Activated T-cell treated with anti-CD3 and anti-CD28 coated beads, Interleukin-2, amount 50 U/mL, for 72 hours (primary cell): ENCODE measurements at regions not wholly inside any gene's neighbourhood (a gene's known extent, or its start where the extent isn't known, plus 50 kb on each side); places are given as distances from the start of the nearest gene placed in this dataset.

Source experiments
- ATAC-seq, 2 donors: fragments of 150-1000 bp; cut with Tn5 transposase; replicated peaks in 1 of 2; 2 replicates each; pipeline ENCODE4 v1.10.0; 2021; ENCODE audit warnings: moderate library complexity in 2 of 2, mild to moderate bottlenecking in 1 of 2
- DNase-seq, 2 donors: peaks; one replicate each; pipeline ENCODE4 v3.0.0; 2021 to 2022; ENCODE audit warnings: mixed read lengths in 1 of 2
- H3K27ac Mint-ChIP-seq: one replicate; pipeline ENCODE4 v1.8.0; 2022; ENCODE audit warnings: mild to moderate bottlenecking, moderate library complexity, mixed read lengths
- H3K27me3 Mint-ChIP-seq: one replicate; pipeline ENCODE4 v1.8.0; 2022; ENCODE audit warnings: low read depth, mixed read lengths
- H3K36me3 Mint-ChIP-seq, 2 donors: one replicate each; pipeline ENCODE4 v1.8.0; 2022; ENCODE audit warnings: mixed read lengths in 2 of 2, mild to moderate bottlenecking in 1 of 2; ENCODE audit not compliant: insufficient read depth in 2 of 2
- H3K4me1 Mint-ChIP-seq: one replicate; pipeline ENCODE4 v1.8.0; 2022; ENCODE audit warnings: low read depth, mixed read lengths
- H3K4me3 Mint-ChIP-seq, 2 donors: one replicate each; pipeline ENCODE4 v1.8.0; 2022; ENCODE audit warnings: mild to moderate bottlenecking in 2 of 2, mixed read lengths in 2 of 2, moderate library complexity in 2 of 2
- H3K9me3 Mint-ChIP-seq, 2 donors: one replicate each; pipeline ENCODE4 v1.8.0; 2022; ENCODE audit warnings: mixed read lengths in 2 of 2

GRCh38 chr3:193096076-193096475 is 144.9 kb upstream of the PLAAT1 start:
- no peaks in the 10 kb centered on the region for H3K27me3 Mint-ChIP-seq
- ATAC-seq = no peak
- H3K27ac Mint-ChIP-seq = no peak overlapping the region
- H3K9me3 Mint-ChIP-seq = peaks cover 5 to 6% of the 10 kb centered on the region in 2 donors
- DNase-seq = no peak
- H3K36me3 Mint-ChIP-seq = no peaks in the 10 kb centered on the region
- no peaks in the 10 kb centered on the region for H3K4me1 Mint-ChIP-seq
- H3K4me3 Mint-ChIP-seq = no peak overlapping the region

- Mint-ChIP-seq H3K4me3 (no peak overlapping the region), H3K27ac (no peak overlapping the region), H3K9me3 (no peaks in the 10 kb centered on the region), H3K36me3 (no peaks in the 10 kb centered on the region), H3K27me3 (peaks cover 6% of the 10 kb centered on the region), H3K4me1 (no peaks in the 10 kb centered on the region)
- DNase-seq (no peak), ATAC-seq (no peak)
These were observed 126.3 kb upstream of the PLAAT1 start for GRCh38 chr3:193114431-193115340.

DNA sequence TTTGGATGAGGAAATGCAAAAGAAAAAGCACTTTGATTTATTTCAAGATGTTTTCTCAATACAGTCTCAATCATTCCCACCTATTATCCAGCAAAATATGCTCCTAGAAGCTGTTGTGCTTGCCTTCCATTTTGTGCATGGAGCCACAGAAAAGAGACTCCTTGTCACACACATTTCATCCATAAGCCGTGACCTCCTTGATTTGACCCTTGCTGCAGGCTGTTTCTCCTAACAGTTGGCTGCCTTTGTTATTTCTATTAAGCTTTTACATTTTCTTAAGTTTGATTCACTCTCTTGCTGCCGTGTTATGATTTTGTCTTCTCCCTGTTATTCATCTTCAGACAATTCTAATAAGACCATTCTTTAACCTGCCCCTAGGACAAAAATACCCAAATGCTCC is 124.2 kb upstream of the PLAAT1 start:
- DNase-seq (no peak), ATAC-seq (no peak)
- Mint-ChIP-seq H3K27me3 (no peaks in the 10 kb centered on the region), H3K4me3 (no peak overlapping the region), H3K27ac (no peak overlapping the region), H3K9me3 (no peaks in the 10 kb centered on the region), H3K4me1 (no peaks in the 10 kb centered on the region), H3K36me3 (no peaks in the 10 kb centered on the region)

- H3K27ac Mint-ChIP-seq = no peak overlapping the region
- DNase-seq = no peak
- H3K27me3 Mint-ChIP-seq = no peaks in the 10 kb centered on the region
- no peaks in the 10 kb centered on the region for H3K4me1 Mint-ChIP-seq
- no peaks in the 10 kb centered on the region for H3K36me3 Mint-ChIP-seq
- H3K4me3 Mint-ChIP-seq = no peak overlapping the region
- no peak for ATAC-seq
- peaks cover 0 to 1% of the 10 kb centered on the region in 2 donors for H3K9me3 Mint-ChIP-seq
These were observed 122.1 kb upstream of the PLAAT1 start for GRCh38 chr3:193118907-193119306.

DNA sequence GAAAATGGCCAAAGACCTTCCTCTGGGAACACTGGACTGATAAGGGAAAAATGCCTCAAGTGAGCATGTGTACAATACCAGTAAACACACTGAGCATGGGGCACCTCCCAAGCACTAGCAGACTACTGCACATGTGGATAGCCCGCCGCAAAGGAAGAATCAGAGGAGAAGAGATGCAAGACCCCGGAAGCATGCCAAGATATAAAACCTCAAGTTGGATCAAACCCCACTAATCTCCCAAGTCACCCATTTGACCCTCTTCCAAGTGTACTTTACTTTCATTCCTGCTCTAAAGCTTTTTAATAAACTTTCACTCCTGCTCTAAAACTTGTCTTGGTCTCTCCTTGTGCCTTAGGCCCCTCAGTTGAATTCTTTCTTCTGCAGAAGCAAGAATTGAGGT is 121.1 kb upstream of the PLAAT1 start:
- Mint-ChIP-seq H3K36me3 (no peaks in the 10 kb centered on the region), H3K4me3 (no peak overlapping the region), H3K27me3 (no peaks in the 10 kb centered on the region), H3K27ac (no peak overlapping the region), H3K4me1 (no peaks in the 10 kb centered on the region), H3K9me3 (peaks cover 0 to 1% of the 10 kb centered on the region in 2 donors)
- ATAC-seq (no peak), DNase-seq (no peak)

DNA sequence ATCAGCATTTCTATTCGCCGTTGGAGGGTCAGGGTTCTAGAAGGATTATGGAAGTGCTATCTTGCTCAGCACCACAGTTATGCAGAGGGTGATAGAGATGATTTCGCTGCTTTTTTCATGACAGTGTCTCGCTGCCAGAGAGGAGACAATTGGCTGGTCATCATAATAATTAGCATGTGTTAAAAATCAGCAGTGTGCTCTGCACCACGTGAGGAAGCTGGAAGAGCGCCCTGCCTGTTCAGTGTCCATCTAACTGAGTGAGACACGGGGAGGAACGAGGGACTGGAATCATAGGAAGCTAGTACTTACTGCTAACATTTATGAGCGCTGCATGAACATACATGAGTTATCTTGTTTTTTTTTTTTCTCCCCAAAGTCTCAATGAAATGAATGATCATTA is 116.2 kb upstream of the PLAAT1 start:
- no peaks in the 10 kb centered on the region for H3K4me1 Mint-ChIP-seq
- H3K36me3 Mint-ChIP-seq = no peaks in the 10 kb centered on the region
- H3K27me3 Mint-ChIP-seq = peaks cover 12% of the 10 kb centered on the region
- DNase-seq (no peak), ATAC-seq (no peak)
- H3K4me3 Mint-ChIP-seq = no peak overlapping the region
- no peak overlapping the region for H3K27ac Mint-ChIP-seq
- H3K9me3 Mint-ChIP-seq = peaks cover 0 to 1% of the 10 kb centered on the region in 2 donors

GRCh38 chr3:193129607-193130006 is 111.4 kb upstream of the PLAAT1 start:
- no peaks in the 10 kb centered on the region for H3K36me3 Mint-ChIP-seq
- no peak overlapping the region for H3K27ac Mint-ChIP-seq
- no peaks in the 10 kb centered on the region for H3K9me3 Mint-ChIP-seq
- ATAC-seq (no peak), DNase-seq (no peak)
- no peak overlapping the region for H3K4me3 Mint-ChIP-seq
- H3K4me1 Mint-ChIP-seq = no peaks in the 10 kb centered on the region
- H3K27me3 Mint-ChIP-seq = peaks cover 12% of the 10 kb centered on the region

- Mint-ChIP-seq H3K4me3 (no peak overlapping the region), H3K27ac (no peak overlapping the region), H3K9me3 (no peaks in the 10 kb centered on the region), H3K36me3 (no peaks in the 10 kb centered on the region), H3K4me1 (no peaks in the 10 kb centered on the region), H3K27me3 (peaks cover 12% of the 10 kb centered on the region)
- DNase-seq (no peak), ATAC-seq (no peak)
These were observed 110.4 kb upstream of the PLAAT1 start for GRCh38 chr3:193130576-193130975.

DNA sequence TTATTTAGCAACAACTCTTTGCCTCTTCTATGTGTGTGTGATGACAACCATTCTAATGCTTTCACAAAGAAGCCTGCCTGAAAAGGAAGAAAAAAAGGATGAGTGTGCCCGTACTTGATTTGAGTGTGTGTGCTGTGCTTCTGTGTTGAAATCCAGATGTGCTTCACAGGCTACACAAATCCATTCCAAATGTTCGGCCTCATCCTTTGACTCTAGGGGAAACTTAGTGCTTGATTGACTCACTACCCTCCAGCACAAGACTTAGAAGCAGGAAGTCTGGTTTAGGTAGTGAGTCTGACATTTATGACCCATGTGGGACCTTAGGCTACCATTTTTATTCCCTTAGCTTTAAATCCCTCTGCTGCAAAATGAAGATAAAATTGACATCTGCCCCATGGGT is 108.8 kb upstream of the PLAAT1 start:
- ATAC-seq (no peak), DNase-seq (no peak)
- Mint-ChIP-seq H3K4me3 (no peak overlapping the region), H3K9me3 (no peaks in the 10 kb centered on the region), H3K27ac (no peak overlapping the region), H3K4me1 (no peaks in the 10 kb centered on the region), H3K36me3 (no peaks in the 10 kb centered on the region), H3K27me3 (peaks cover 3% of the 10 kb centered on the region)

DNA sequence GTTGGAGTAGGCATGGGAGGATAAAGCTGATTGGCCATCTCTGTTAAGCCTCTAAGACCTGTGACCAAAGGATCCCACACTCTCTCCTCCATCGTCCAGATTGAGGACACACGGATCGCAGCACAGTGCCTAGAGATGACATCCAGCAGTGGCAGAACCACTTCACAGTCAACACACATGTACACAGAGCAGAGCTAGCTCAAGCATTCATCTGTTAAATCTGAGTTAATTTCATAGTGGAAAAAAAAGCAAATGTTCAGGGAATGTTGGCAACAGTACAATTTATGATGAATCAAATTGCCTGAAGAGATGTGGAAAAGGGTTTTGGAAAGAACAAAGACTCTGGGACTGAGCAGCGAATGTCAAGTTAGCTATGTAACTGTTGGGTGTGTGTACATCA is 108.1 kb upstream of the PLAAT1 start:
- Mint-ChIP-seq H3K4me3 (no peak overlapping the region), H3K27ac (no peak overlapping the region), H3K9me3 (no peaks in the 10 kb centered on the region), H3K36me3 (no peaks in the 10 kb centered on the region), H3K27me3 (peaks cover 6% of the 10 kb centered on the region), H3K4me1 (no peaks in the 10 kb centered on the region)
- DNase-seq = no peak
- ATAC-seq = no peak

DNA sequence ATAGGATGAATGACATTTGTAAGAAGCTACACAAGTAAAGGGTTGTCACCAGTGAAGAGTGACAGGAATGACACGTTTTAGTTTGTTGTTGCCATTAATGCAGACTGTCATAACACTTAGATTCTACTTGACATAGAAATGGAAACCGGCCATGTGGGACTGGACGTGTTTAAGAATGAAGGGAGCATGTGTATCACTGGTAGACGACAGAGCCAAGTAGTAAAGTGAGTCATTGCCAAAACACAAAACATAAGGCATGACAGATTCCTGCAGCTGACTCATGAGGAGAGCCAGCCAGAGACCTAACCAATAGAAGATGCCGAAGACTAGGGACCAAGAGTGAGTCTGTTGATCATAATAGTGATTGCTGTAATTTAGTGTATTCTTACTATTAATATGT is 106.2 kb upstream of the PLAAT1 start:
- Mint-ChIP-seq H3K36me3 (no peaks in the 10 kb centered on the region), H3K27me3 (peaks cover 6% of the 10 kb centered on the region), H3K9me3 (peaks cover 3 to 6% of the 10 kb centered on the region in 2 donors), H3K27ac (no peak overlapping the region), H3K4me1 (no peaks in the 10 kb centered on the region), H3K4me3 (no peak overlapping the region)
- DNase-seq = no peak
- ATAC-seq = no peak

DNA sequence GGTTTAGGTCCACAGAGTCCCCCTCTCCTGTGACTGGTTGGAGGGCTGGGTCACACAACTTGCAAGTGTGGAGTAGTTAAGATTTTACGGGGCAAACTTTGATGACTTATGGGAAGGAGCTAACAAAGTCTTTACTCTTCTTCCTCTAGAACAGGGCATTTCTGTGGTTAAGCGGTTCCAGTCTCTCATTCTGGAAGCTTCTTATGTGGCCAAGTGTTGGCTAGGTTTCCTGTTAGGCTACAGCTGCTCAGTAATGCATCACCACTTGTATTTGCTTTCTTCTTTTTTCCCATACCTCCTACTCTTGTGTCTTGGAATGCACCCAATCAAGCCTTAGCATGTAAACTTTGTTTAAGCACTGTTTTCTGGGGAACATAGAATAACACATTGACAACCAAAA is 100.6 kb upstream of the PLAAT1 start:
- Mint-ChIP-seq H3K27me3 (peaks cover 6% of the 10 kb centered on the region), H3K9me3 (peaks cover 6 to 8% of the 10 kb centered on the region in 2 donors), H3K36me3 (no peaks in the 10 kb centered on the region), H3K4me3 (no peak overlapping the region), H3K27ac (no peak overlapping the region), H3K4me1 (no peaks in the 10 kb centered on the region)
- ATAC-seq (no peak), DNase-seq (no peak)

DNA sequence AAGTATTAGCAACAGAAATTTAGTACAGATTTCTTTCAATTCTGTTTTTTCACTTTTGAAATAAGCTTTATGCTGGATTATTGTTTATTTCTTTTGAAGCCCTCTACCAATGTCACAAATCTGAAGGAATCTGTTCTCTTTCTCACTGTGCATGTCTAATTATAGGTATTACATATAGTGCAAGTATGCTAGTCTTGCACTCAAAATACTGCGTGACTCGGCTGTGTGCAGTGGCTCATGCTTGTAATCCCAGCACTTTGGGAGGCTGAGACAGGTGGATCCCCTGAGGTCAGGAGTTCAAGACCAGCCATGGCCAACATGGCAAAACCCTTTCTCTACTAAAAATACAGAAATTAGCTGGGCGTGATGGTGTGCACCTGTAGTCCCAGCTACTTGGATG is 95.8 kb upstream of the PLAAT1 start:
- Mint-ChIP-seq H3K36me3 (no peaks in the 10 kb centered on the region), H3K4me1 (no peaks in the 10 kb centered on the region), H3K4me3 (no peak overlapping the region), H3K27ac (no peak overlapping the region), H3K9me3 (peaks cover 2 to 3% of the 10 kb centered on the region in 2 donors), H3K27me3 (no peaks in the 10 kb centered on the region)
- DNase-seq (no peak), ATAC-seq (no peak)
